ENCODE measurements at regions not wholly inside any gene's neighbourhood (a gene's known extent, or its start where the extent isn't known, plus 50 kb on each side); places are given as distances from the start of the nearest gene placed in this dataset.

- no peak for DNase-seq (ENCODE audit: low read depth)
Measured at GRCh38 chr12:125454786-125455480, 389.7 kb downstream of the AACS start.

GRCh38 chr12:125455556-125455955 is 390.3 kb downstream of the AACS start:
- no peak for TF ChIP-seq CTCF (conservative IDR thresholded peaks at IDR 0.05; ENCODE audit: low read length)
- no peak for DNase-seq (ENCODE audit: low read depth)
- no peak overlapping the region for H3K4me3 ChIP-seq (ENCODE audit: low read length)

More at GRCh38 chr12:125454786-125455480, 389.7 kb downstream of the AACS start:
- TF ChIP-seq CTCF (conservative IDR thresholded peaks at IDR 0.05; ENCODE audit: low read length) = no peak
- no peak overlapping the region for H3K4me3 ChIP-seq (ENCODE audit: low read length)

GRCh38 chr12:125458552-125459268 is 393.5 kb downstream of the AACS start:
- no peak for DNase-seq (ENCODE audit: low read depth)
- TF ChIP-seq CTCF (conservative IDR thresholded peaks at IDR 0.05; ENCODE audit: low read length) = no peak
- H3K4me3 ChIP-seq (ENCODE audit: low read length) = no peak overlapping the region

GRCh38 chr12:125461831-125462230 is 396.6 kb downstream of the AACS start:
- TF ChIP-seq CTCF (conservative IDR thresholded peaks at IDR 0.05; ENCODE audit: low read length) = no peak
- DNase-seq (ENCODE audit: low read depth) = no peak

GRCh38 chr12:125463386-125463785 is 398.2 kb downstream of the AACS start:
- no peak for DNase-seq (ENCODE audit: low read depth)
- TF ChIP-seq CTCF (conservative IDR thresholded peaks at IDR 0.05; ENCODE audit: low read length) = no peak
- H3K4me3 ChIP-seq (ENCODE audit: low read length) = no peak overlapping the region

More at GRCh38 chr12:125461831-125462230, 396.6 kb downstream of the AACS start:
- no peak overlapping the region for H3K4me3 ChIP-seq (ENCODE audit: low read length)

- no peak for TF ChIP-seq CTCF (conservative IDR thresholded peaks at IDR 0.05; ENCODE audit: low read length)
- no peak for DNase-seq (ENCODE audit: low read depth)
- no peak overlapping the region for H3K4me3 ChIP-seq (ENCODE audit: low read length)
Measured at GRCh38 chr12:125467363-125467762, 402.1 kb downstream of the AACS start.

- no peak overlapping the region for H3K4me3 ChIP-seq (ENCODE audit: low read length)
- no peak for DNase-seq (ENCODE audit: low read depth)
- no peak for TF ChIP-seq CTCF (conservative IDR thresholded peaks at IDR 0.05; ENCODE audit: low read length)
Measured at GRCh38 chr12:125469683-125470082, 404.4 kb downstream of the AACS start.

Data from AG10803 (cell line).